NCI-H524 treated with DMSO at 0.1 percent for 48 hours (cell line): ENCODE measurements at regions not wholly inside any gene's neighbourhood (a gene's known extent, or its start where the extent isn't known, plus 50 kb on each side); places are given as distances from the start of the nearest gene placed in this dataset.

Source experiments
- DNase-seq: peaks from one replicate; lab custom pipeline; 2025; lab: John Stamatoyannopoulos, UW

- no peak for DNase-seq
Measured at GRCh38 chr4:114364857-114365256, 233.8 kb upstream of the UGT8 start.

- DNase-seq, result no peak
Measured at GRCh38 chr4:114365591-114365990, 233.0 kb upstream of the UGT8 start.

GRCh38 chr4:114366368-114366767 lies 232.2 kb upstream of the UGT8 start:
- no peak for DNase-seq

- DNase-seq, result no peak
Measured at GRCh38 chr4:114368751-114369150, 229.9 kb upstream of the UGT8 start.

GRCh38 chr4:114373508-114373907 lies 225.1 kb upstream of the UGT8 start:
- no peak for DNase-seq

GRCh38 chr4:114378305-114378903 lies 220.2 kb upstream of the UGT8 start:
- DNase-seq, result no peak

- no peak for DNase-seq
Measured at GRCh38 chr4:114383067-114383466, 215.5 kb upstream of the UGT8 start.

- no peak for DNase-seq
Measured at GRCh38 chr4:114383721-114384120, 214.9 kb upstream of the UGT8 start.

GRCh38 chr4:114384629-114385028 lies 214.0 kb upstream of the UGT8 start:
- DNase-seq, result no peak

GRCh38 chr4:114385195-114385985 lies 213.2 kb upstream of the UGT8 start:
- DNase-seq, result no peak

- peak; percentile 14 for DNase-seq
Measured at GRCh38 chr4:114386637-114387233, 211.9 kb upstream of the UGT8 start.

- DNase-seq, result no peak
Measured at GRCh38 chr4:114389070-114389685, 209.4 kb upstream of the UGT8 start.

GRCh38 chr4:114393295-114394038 lies 205.1 kb upstream of the UGT8 start:
- no peak for DNase-seq

GRCh38 chr4:114396808-114397207 lies 201.8 kb upstream of the UGT8 start:
- no peak for DNase-seq

- DNase-seq, result no peak
Measured at GRCh38 chr4:114398410-114398809, 200.2 kb upstream of the UGT8 start.

GRCh38 chr4:114399105-114399504 lies 199.5 kb upstream of the UGT8 start:
- DNase-seq, result no peak

- no peak for DNase-seq
Measured at GRCh38 chr4:114400531-114400930, 198.1 kb upstream of the UGT8 start.

GRCh38 chr4:114401483-114401882 lies 197.1 kb upstream of the UGT8 start:
- DNase-seq, result no peak

GRCh38 chr4:114417214-114417613 lies 181.4 kb upstream of the UGT8 start:
- no peak for DNase-seq

- no peak for DNase-seq
Measured at GRCh38 chr4:114420069-114420468, 178.5 kb upstream of the UGT8 start.

GRCh38 chr4:114423582-114423981 lies 175.0 kb upstream of the UGT8 start:
- no peak for DNase-seq

- DNase-seq, result no peak
Measured at GRCh38 chr4:114435116-114435515, 163.5 kb upstream of the UGT8 start.
